Transverse colon (tissue), 4 donors: ENCODE measurements at regions not wholly inside any gene's neighbourhood (a gene's known extent, or its start where the extent isn't known, plus 50 kb on each side); places are given as distances from the start of the nearest gene placed in this dataset.
"Not testable (repeated sequence)": the region's sequence is repeated elsewhere in the genome, so short reads cannot be mapped to it uniquely, and the experiment has no call there.

Experiments
- DNase-seq: peaks from one replicate; pipeline ENCODE4 v3.0.0-alpha.2; 2019
- H3K27ac ChIP-seq, 4 donors: fragments of 200-600 bp; sonication (generic); 2 replicates each; pipeline ENCODE4 v1.5.1; 2016 to 2018; ENCODE audit warnings: inconsistent platforms in 4 of 4
- H3K27me3 ChIP-seq: fragments of 200-600 bp; sonication (generic); 2 replicates; pipeline ENCODE4 v1.5.1; 2017; ENCODE audit warnings: inconsistent platforms
- H3K36me3 ChIP-seq, 4 donors: fragments of 200-600 bp; sonication (generic); 2 replicates each; pipeline ENCODE4 v1.5.1; 2017 to 2019; ENCODE audit warnings: inconsistent platforms in 4 of 4
- H3K4me1 ChIP-seq, 4 donors: fragments of 200-600 bp; sonication (generic); 2 replicates each; pipeline ENCODE4 v1.5.1; 2017 to 2020; ENCODE audit warnings: inconsistent platforms in 4 of 4
- H3K4me3 ChIP-seq, 4 donors: fragments of 200-600 bp; sonication (generic); 1 replicate in 1 of 4; 2 replicates in 3 of 4; pipeline versions ENCODE4 v1.5.1 to v1.6.1; 2017 to 2019; ENCODE audit warnings: inconsistent platforms in 4 of 4
- H3K9me3 ChIP-seq, 2 donors: fragments of 200-600 bp; sonication (generic); 2 replicates each; pipeline ENCODE4 v1.5.1; 2017 to 2019; ENCODE audit warnings: inconsistent platforms in 2 of 2
- EP300 ChIP-seq: sonication (generic); formaldehyde crosslinking; IDR thresholded peaks from one replicate; pipeline ENCODE4 v1.6.1; 2017; ENCODE audit warnings: antibody characterized with exemption, low read depth
- POLR2A ChIP-seq: fragments of 450-650 bp; IDR thresholded peaks from one replicate; pipeline ENCODE4 v1.6.1; 2016; ENCODE audit warnings: antibody characterized with exemption, mild to moderate bottlenecking, moderate library complexity
- POLR2AphosphoS5 ChIP-seq, 3 donors: sonication (generic); formaldehyde crosslinking; IDR thresholded peaks; one replicate each; pipeline ENCODE4 v1.6.1; 2016; ENCODE audit warnings: antibody characterized with exemption in 3 of 3
- WGBS, 2 donors: methylation state at CpG; one replicate each; pipeline ENCODE4 v1.1.5; 2018; ENCODE audit warnings: low coverage in 1 of 2; 5-methylcytosine and 5-hydroxymethylcytosine counted together
- in situ Hi-C, 4 donors: fragments of 200-750 bp; cut with MboI; loops; one replicate each; pipeline versions ENCODE4 v1.15.0 to v1.15.1; 2017; ENCODE audit warnings: low sequenced_read_pairs in 3 of 4, low pct_ligation_motif_present in 1 of 4, low pct_unique_long_range_greater_than_20kb in 1 of 4
- intact Hi-C: fragments of 100-400 bp; cut with DNase I; formaldehyde crosslinking; loops from one replicate; pipeline ENCODE4 v1.15.1; 2023; ENCODE audit warnings: low total_unique reads
- TF ChIP-seq, protein P1 (sequence below), 5 experiments: fragments of 200-600 bp in 3 of 5; fragments of 450-650 bp in 2 of 5; sonication (generic) in 3 of 5; IDR thresholded peaks; 1 replicate in 2 of 5; 2 replicates in 3 of 5; pipeline ENCODE4 v1.5.1; 2016 to 2017; ENCODE audit warnings: antibody characterized with exemption in 5 of 5, inconsistent platforms in 3 of 5, mild to moderate bottlenecking in 2 of 5, moderate library complexity in 1 of 5

DNA sequence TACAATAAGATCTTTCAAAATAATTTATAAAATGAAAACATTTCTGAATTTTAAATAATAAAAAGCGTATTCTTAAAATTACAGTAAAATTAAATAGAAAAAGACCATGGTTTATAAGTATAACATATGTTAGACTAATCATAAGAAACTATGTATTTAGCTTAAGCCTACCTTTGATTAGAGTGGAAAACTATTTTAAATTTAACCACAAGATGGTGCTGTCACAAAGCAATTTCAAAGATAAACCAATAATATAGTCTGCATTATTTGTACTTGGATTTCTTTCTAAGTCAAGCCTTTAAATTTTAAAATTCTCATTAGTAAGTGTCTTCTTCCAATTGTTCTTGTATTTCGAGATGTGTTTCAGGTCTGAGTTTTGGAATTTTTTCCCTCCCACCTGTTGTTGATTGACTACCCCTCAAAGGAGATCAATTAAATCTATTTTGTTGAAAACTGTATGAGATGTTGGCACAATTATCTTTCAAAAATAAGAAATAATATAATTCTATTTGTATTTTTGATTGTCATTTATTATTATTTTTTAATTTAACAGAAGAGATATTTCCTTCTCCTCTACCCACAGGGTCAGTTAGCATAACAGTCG lies 459.8 kb downstream of the KCNT2 start:
- WGBS, 2 donors = 29 to 36% methylated on average over 3 of the region's 3 CpGs
- H3K4me3 ChIP-seq = no peak overlapping the region
- H3K27me3 ChIP-seq = no peaks in the 10 kb centered on the region
- no peaks in the 10 kb centered on the region for H3K36me3 ChIP-seq
- H3K4me1 ChIP-seq = peaks cover 0 to 3% (median 0%) of the 10 kb centered on the region in 4 donors
- in situ Hi-C loops = loop anchor here in 3 of 4 donors (10.0 to 25.0 kb wide), 2 partner anchors 514 to 516 kb away; partner anchors contain the start of gene CFH (in 1 of the 3)
- no peak for TF ChIP-seq EP300
- TF ChIP-seq, protein P1, sequence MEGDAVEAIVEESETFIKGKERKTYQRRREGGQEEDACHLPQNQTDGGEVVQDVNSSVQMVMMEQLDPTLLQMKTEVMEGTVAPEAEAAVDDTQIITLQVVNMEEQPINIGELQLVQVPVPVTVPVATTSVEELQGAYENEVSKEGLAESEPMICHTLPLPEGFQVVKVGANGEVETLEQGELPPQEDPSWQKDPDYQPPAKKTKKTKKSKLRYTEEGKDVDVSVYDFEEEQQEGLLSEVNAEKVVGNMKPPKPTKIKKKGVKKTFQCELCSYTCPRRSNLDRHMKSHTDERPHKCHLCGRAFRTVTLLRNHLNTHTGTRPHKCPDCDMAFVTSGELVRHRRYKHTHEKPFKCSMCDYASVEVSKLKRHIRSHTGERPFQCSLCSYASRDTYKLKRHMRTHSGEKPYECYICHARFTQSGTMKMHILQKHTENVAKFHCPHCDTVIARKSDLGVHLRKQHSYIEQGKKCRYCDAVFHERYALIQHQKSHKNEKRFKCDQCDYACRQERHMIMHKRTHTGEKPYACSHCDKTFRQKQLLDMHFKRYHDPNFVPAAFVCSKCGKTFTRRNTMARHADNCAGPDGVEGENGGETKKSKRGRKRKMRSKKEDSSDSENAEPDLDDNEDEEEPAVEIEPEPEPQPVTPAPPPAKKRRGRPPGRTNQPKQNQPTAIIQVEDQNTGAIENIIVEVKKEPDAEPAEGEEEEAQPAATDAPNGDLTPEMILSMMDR (IDR thresholded peaks at IDR 0.05) = peak in 4 of 5 experiments; percentile 39 to 63 (median 56)
- no peak for TF ChIP-seq POLR2A
- no peaks in the 10 kb centered on the region for H3K9me3 ChIP-seq
- DNase-seq = no peak
- intact Hi-C loops = loop anchor here (10.0 kb wide), 1 partner anchor 516 kb away; no protein-coding TSS in a partner anchor
- H3K27ac ChIP-seq = no peak overlapping the region

GRCh38 chr1:196147530-196147929 lies 460.7 kb downstream of the KCNT2 start:
- no peaks in the 10 kb centered on the region for H3K27me3 ChIP-seq
- DNase-seq = no peak
- no peak overlapping the region for H3K27ac ChIP-seq
- intact Hi-C loops = loop anchor here (10.0 kb wide), 1 partner anchor 517 kb away; no protein-coding TSS in a partner anchor
- no peaks in the 10 kb centered on the region for H3K36me3 ChIP-seq
- 84 to 100% methylated on average over 2 of the region's 2 CpGs for WGBS, 2 donors
- no peak for TF ChIP-seq EP300
- TF ChIP-seq, protein P1 (IDR thresholded peaks at IDR 0.05) = no peak
- TF ChIP-seq POLR2AphosphoS5 (IDR thresholded peaks at IDR 0.05) = no peak
- no peak for TF ChIP-seq POLR2A
- peaks cover 0 to 3% (median 0%) of the 10 kb centered on the region in 4 donors for H3K4me1 ChIP-seq
- no peaks in the 10 kb centered on the region for H3K9me3 ChIP-seq
- no peak overlapping the region for H3K4me3 ChIP-seq
- in situ Hi-C loops = loop anchor here in 3 of 4 donors (10.0 to 25.0 kb wide), 2 partner anchors 515 to 517 kb away; partner anchors contain the start of gene CFH (in 1 of the 3)

GRCh38 chr1:196145151-196145550 lies 463.1 kb downstream of the KCNT2 start:
- intact Hi-C loops = loop anchor here (10.0 kb wide), 1 partner anchor 520 kb away; no protein-coding TSS in a partner anchor
- H3K27me3 ChIP-seq, H3K4me3 ChIP-seq, DNase-seq, H3K9me3 ChIP-seq, H3K36me3 ChIP-seq, H3K4me1 ChIP-seq, H3K27ac ChIP-seq: not testable (repeated sequence)
- 80 to 92% methylated on average over 5 of the region's 5 CpGs for WGBS, 2 donors
- in situ Hi-C loops = loop anchor here in 3 of 4 donors (10.0 to 25.0 kb wide), 2 partner anchors 517 to 520 kb away; partner anchors contain the start of gene CFH (in 1 of the 3)

DNA sequence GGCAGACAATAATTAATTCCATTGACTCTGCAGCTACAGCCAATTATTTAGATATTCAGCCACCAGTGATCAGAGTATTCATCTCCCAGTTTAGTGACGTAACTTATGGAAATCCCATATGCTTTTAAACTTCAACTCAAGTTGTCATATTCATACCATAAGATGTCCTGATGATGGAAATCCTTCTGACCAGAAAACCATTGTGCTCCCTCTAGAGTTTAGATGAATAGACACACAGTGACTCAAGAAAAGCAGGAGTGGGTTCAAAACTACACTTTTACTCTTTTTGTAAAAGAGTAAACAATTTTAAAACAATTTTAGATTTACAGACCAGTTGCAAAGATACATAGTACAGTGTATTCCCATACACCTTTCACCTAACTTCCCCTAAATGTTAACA lies 463.7 kb downstream of the KCNT2 start:
- no peaks in the 10 kb centered on the region for H3K36me3 ChIP-seq
- DNase-seq = no peak
- no peaks in the 10 kb centered on the region for H3K27me3 ChIP-seq
- no peaks in the 10 kb centered on the region for H3K9me3 ChIP-seq
- 83% methylated on average over 1 of the region's 1 CpG; no CpG with 5 or more reads in 1 of the 2 donors for WGBS, 2 donors
- no peak overlapping the region for H3K27ac ChIP-seq
- no peak overlapping the region for H3K4me3 ChIP-seq
- intact Hi-C loops = loop anchor here (10.0 kb wide), 1 partner anchor 520 kb away; no protein-coding TSS in a partner anchor
- H3K4me1 ChIP-seq = no peaks in the 10 kb centered on the region
- TF ChIP-seq POLR2A (no peak), POLR2AphosphoS5 (IDR thresholded peaks at IDR 0.05) (no peak), EP300 (no peak)
- TF ChIP-seq, protein P1 (IDR thresholded peaks at IDR 0.05) = no peak
- in situ Hi-C loops = loop anchor here in 3 of 4 donors (10.0 to 25.0 kb wide), 2 partner anchors 518 to 520 kb away; partner anchors contain the start of gene CFH (in 1 of the 3)
